SU-DHL-6 (cell line): ENCODE measurements at regions not wholly inside any gene's neighbourhood (a gene's known extent, or its start where the extent isn't known, plus 50 kb on each side); places are given as distances from the start of the nearest gene placed in this dataset.

Experiments used
- H2AFZ ChIP-seq: fragments of 200-600 bp; sonication (generic); 2 replicates; pipeline ENCODE4 v1.6.1; 2014; ENCODE audit warnings: low read depth, mild to moderate bottlenecking, moderate library complexity, mixed read lengths, antibody characterized with exemption, low read length; ENCODE audit not compliant: severe bottlenecking
- H3F3A ChIP-seq: fragments of 200-600 bp; shearing (Covaris generic); 2 replicates; pipeline ENCODE4 v1.6.0; 2016; ENCODE audit warnings: antibody characterized with exemption, mild to moderate bottlenecking; ENCODE audit not compliant: insufficient read depth
- H3K27ac ChIP-seq: fragments of 200-600 bp; sonication (generic); 2 replicates; pipeline ENCODE4 v1.5.1; 2016; ENCODE audit warnings: low read depth, mild to moderate bottlenecking, low read length, moderate library complexity, mixed read lengths
- H3K27me3 ChIP-seq: fragments of 200-600 bp; sonication (generic), shearing (Covaris generic); 2 replicates; pipeline ENCODE4 v1.6.0; 2014; ENCODE audit warnings: mild to moderate bottlenecking, low read length
- H3K36me3 ChIP-seq: fragments of 200-600 bp; sonication (generic); 2 replicates; pipeline ENCODE4 v1.6.1; 2014; ENCODE audit warnings: mild to moderate bottlenecking, low read length, mixed read lengths
- H3K4me2 ChIP-seq: fragments of 300-600, 200-600 bp; shearing (Covaris generic), sonication (generic); 2 replicates; pipeline ENCODE4 v1.6.0; 2014; ENCODE audit warnings: low read length, low read depth, mild to moderate bottlenecking; ENCODE audit not compliant: poor library complexity, severe bottlenecking
- H3K4me3 ChIP-seq: fragments of 200-600 bp; sonication (generic); 2 replicates; pipeline ENCODE4 v1.5.1; 2014; ENCODE audit warnings: antibody characterized with exemption, low read length, mild to moderate bottlenecking, mixed read lengths; ENCODE audit not compliant: insufficient read depth, poor library complexity, severe bottlenecking
- H3K79me2 ChIP-seq: fragments of 200-600 bp; sonication (generic); 2 replicates; pipeline ENCODE4 v1.6.1; 2014; ENCODE audit warnings: mild to moderate bottlenecking, low read length, moderate library complexity; ENCODE audit not compliant: insufficient read depth
- H3K9ac ChIP-seq: fragments of 200-600 bp; sonication (generic); 2 replicates; pipeline ENCODE4 v1.7.0; 2014; ENCODE audit warnings: mild to moderate bottlenecking, low read length
- H3K9me2 ChIP-seq: fragments of 200-600 bp; sonication (generic); replicated peaks from 2 replicates; pipeline ENCODE4 v1.6.1; 2014; ENCODE audit warnings: low read length; ENCODE audit not compliant: insufficient read depth
- H3K9me3 ChIP-seq: fragments of 200-600 bp; sonication (generic); 2 replicates; pipeline ENCODE4 v1.6.1; 2014; ENCODE audit warnings: low read length, mixed read lengths; ENCODE audit not compliant: insufficient read depth
- H4K20me1 ChIP-seq: fragments of 200-600 bp; sonication (generic); 2 replicates; pipeline ENCODE4 v1.6.1; 2014; ENCODE audit warnings: low read depth, mild to moderate bottlenecking, antibody characterized with exemption, low read length, moderate library complexity, mixed read lengths
- EZH2phosphoT487 ChIP-seq: fragments of 200-600 bp; sonication (generic), shearing (Covaris generic); conservative IDR thresholded peaks from 2 replicates; pipeline ENCODE4 v1.6.1; 2018; ENCODE audit warnings: mild to moderate bottlenecking, antibody characterized with exemption, low read length, moderate library complexity, mixed read lengths
- TF ChIP-seq, protein P1 (sequence below): fragments of 200-600 bp; sonication (generic); IDR thresholded peaks from one replicate; pipeline ENCODE4 v1.5.1; 2017; ENCODE audit warnings: antibody characterized with exemption, mild to moderate bottlenecking, low read length, moderate library complexity; ENCODE audit not compliant: insufficient read depth, poor library complexity, severe bottlenecking

DNA sequence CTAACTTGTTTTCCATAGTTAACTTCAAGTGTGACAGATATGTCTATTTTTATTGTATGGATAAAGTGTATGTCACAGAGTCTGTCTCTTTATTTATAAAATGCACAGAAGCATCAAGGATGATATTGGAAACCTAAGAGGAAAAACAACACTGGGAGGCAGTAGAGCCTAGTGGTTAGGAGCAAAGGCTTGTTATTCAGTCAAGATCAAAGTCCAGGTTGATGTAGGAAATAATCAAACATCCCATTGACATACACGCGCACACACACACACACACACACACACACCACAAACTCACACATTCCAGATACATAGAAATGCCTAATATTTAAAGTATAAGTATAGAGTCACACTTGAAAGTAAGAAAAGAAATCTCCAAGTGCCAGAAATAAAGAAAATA, 206.8 kb downstream of the CHRDL1 start:
- no peaks in the 10 kb centered on the region for H3F3A ChIP-seq
- no peak overlapping the region for H3K9ac ChIP-seq
- no peak overlapping the region for H2AFZ ChIP-seq
- no peak overlapping the region for H3K4me3 ChIP-seq
- no peaks in the 10 kb centered on the region for H3K9me2 ChIP-seq
- no peak overlapping the region for H3K27ac ChIP-seq
- no peaks in the 10 kb centered on the region for H3K9me3 ChIP-seq
- no peaks in the 10 kb centered on the region for H3K79me2 ChIP-seq
- H3K4me2 ChIP-seq = no peak overlapping the region
- H4K20me1 ChIP-seq = no peaks in the 10 kb centered on the region
- TF ChIP-seq, protein P1, sequence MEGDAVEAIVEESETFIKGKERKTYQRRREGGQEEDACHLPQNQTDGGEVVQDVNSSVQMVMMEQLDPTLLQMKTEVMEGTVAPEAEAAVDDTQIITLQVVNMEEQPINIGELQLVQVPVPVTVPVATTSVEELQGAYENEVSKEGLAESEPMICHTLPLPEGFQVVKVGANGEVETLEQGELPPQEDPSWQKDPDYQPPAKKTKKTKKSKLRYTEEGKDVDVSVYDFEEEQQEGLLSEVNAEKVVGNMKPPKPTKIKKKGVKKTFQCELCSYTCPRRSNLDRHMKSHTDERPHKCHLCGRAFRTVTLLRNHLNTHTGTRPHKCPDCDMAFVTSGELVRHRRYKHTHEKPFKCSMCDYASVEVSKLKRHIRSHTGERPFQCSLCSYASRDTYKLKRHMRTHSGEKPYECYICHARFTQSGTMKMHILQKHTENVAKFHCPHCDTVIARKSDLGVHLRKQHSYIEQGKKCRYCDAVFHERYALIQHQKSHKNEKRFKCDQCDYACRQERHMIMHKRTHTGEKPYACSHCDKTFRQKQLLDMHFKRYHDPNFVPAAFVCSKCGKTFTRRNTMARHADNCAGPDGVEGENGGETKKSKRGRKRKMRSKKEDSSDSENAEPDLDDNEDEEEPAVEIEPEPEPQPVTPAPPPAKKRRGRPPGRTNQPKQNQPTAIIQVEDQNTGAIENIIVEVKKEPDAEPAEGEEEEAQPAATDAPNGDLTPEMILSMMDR = no peak
- TF ChIP-seq EZH2phosphoT487 = no peak
- no peaks in the 10 kb centered on the region for H3K36me3 ChIP-seq
- no peaks in the 10 kb centered on the region for H3K27me3 ChIP-seq

DNA sequence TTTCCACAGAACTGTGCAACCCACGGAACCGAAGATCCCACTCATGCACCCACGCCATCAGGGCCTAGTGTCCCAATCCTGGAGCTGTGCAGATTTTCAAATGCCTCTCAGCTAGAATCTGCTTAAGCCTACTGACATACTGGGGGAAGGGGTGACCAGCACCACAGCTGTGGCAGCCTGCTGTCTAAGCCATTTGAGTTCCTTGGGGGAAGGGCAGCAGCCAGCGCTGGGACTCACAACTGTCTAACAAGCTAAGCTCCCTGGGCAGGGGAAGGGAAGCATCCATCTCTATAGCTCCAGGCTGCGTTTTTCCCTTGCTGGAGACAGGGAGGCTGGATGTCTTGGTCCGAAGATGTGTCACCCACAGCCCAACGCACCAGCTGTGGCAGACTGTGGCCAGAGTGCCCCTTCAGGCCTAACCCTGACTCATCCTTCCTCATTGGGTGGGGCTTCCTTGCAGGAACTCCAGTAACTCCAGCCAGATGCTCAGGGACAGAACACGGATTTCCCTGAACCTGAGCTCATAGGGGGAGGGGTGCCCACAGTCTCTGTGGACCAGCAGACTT, 194.8 kb downstream of the CHRDL1 start:
- Histone ChIP-seq H2AFZ (no peak overlapping the region), H3K27ac (no peak overlapping the region), H3K4me2 (no peak overlapping the region), H3K79me2 (no peaks in the 10 kb centered on the region), H3K36me3 (no peaks in the 10 kb centered on the region), H3K9me3 (no peaks in the 10 kb centered on the region), H4K20me1 (no peaks in the 10 kb centered on the region), H3K27me3 (no peaks in the 10 kb centered on the region), H3K4me3 (no peak overlapping the region), H3K9ac (no peak overlapping the region), H3K9me2 (no peaks in the 10 kb centered on the region), H3F3A (no peaks in the 10 kb centered on the region)
- TF ChIP-seq, protein P1 = no peak
- no peak for TF ChIP-seq EZH2phosphoT487

DNA sequence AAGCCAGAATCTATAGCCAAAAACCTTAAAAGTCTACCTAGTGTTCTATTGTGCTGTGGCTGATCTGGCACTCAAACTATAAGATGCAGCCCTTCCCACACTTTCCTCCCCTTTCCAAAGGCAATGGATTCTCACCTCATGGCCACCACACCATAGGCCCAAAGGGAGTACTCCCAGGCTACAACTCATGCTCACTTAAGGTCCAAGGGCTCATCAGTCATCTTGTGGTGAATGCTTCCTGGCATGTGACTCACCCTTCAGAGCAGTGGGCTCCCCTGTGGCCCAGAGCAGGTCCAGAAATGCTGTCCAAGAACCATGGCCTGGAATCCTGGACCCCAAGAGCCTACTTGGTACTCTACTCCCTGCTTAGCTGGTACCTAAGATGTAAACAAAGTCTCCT, 181.0 kb downstream of the CHRDL1 start:
- TF ChIP-seq, protein P1 = no peak
- no peak for TF ChIP-seq EZH2phosphoT487
- Histone ChIP-seq H3K27me3 (no peaks in the 10 kb centered on the region), H3K27ac (no peak overlapping the region)

More for the DNA sequence above, 181.0 kb downstream of the CHRDL1 start:
- Histone ChIP-seq H3K4me3 (no peak overlapping the region), H3F3A (no peaks in the 10 kb centered on the region), H3K36me3 (no peaks in the 10 kb centered on the region), H3K9ac (no peak overlapping the region), H4K20me1 (no peaks in the 10 kb centered on the region), H3K79me2 (no peaks in the 10 kb centered on the region), H3K4me2 (no peak overlapping the region), H2AFZ (no peak overlapping the region), H3K9me3 (no peaks in the 10 kb centered on the region), H3K9me2 (no peaks in the 10 kb centered on the region)
